CD14-positive monocyte (primary cell): ENCODE measurements at regions not wholly inside any gene's neighbourhood (a gene's known extent, or its start where the extent isn't known, plus 50 kb on each side); places are given as distances from the start of the nearest gene placed in this dataset.

Source experiments
- DNase-seq, 3 donors: peaks; one replicate each; pipeline ENCODE4 v3.0.0-alpha.2; 2011 to 2022
- H2AFZ ChIP-seq: 2 replicates; pipeline ENCODE4 v1.6.0; 2012; ENCODE audit warnings: mild to moderate bottlenecking, low read depth, low read length, inconsistent platforms; ENCODE audit not compliant: insufficient read depth, poor library complexity, severe bottlenecking
- H3K27ac ChIP-seq, 2 donors: 1 replicate in 1 of 2; 2 replicates in 1 of 2; pipeline ENCODE4 v1.5.1; 2012 to 2013; ENCODE audit warnings: low read length in 2 of 2, control low read depth in 1 of 2, inconsistent platforms in 1 of 2, low read depth in 1 of 2, mild to moderate bottlenecking in 1 of 2
- H3K27me3 ChIP-seq, 2 donors: one replicate each; pipeline versions ENCODE4 v1.6.0 to v1.6.1; 2011 to 2013; ENCODE audit warnings: low read length in 2 of 2; ENCODE audit not compliant: control insufficient read depth in 2 of 2, insufficient read depth in 2 of 2
- H3K36me3 ChIP-seq, 2 donors: replicated peaks in 1 of 2; 1 replicate in 1 of 2; 2 replicates in 1 of 2; pipeline versions ENCODE4 v1.5.1 to v1.6.1; 2012 to 2013; ENCODE audit warnings: low read length in 2 of 2, control low read depth in 1 of 2, inconsistent platforms in 1 of 2, mild to moderate bottlenecking in 1 of 2; ENCODE audit not compliant: insufficient read depth in 2 of 2, control insufficient read depth in 1 of 2
- H3K4me1 ChIP-seq, 2 donors: 1 replicate in 1 of 2; 2 replicates in 1 of 2; pipeline versions ENCODE4 v1.5.1 to v1.6.1; 2012 to 2013; ENCODE audit warnings: low read length in 2 of 2, control low read depth in 1 of 2, inconsistent platforms in 1 of 2, mild to moderate bottlenecking in 1 of 2, moderate library complexity in 1 of 2; ENCODE audit not compliant: insufficient read depth in 2 of 2, control insufficient read depth in 1 of 2
- H3K4me2 ChIP-seq: replicated peaks from 2 replicates; pipeline ENCODE3; 2012; ENCODE audit warnings: low read length, moderate library complexity, mild to moderate bottlenecking; ENCODE audit not compliant: poor library complexity, severe bottlenecking; ENCODE audit errors: extremely low read depth
- H3K4me3 ChIP-seq, 3 experiments: fragments of 200-600 bp in 1 of 3; sonication (generic) in 1 of 3; replicated peaks in 1 of 3; 1 replicate in 2 of 3; 2 replicates in 1 of 3; pipeline ENCODE4 v1.5.1; 2011 to 2013; ENCODE audit warnings: low read length in 3 of 3, mild to moderate bottlenecking in 3 of 3, control low read depth in 2 of 3, low read depth in 2 of 3, inconsistent platforms in 1 of 3, moderate library complexity in 1 of 3
- H3K79me2 ChIP-seq: 2 replicates; pipeline ENCODE4 v1.6.0; 2012; ENCODE audit warnings: mild to moderate bottlenecking, control low read depth, inconsistent platforms, low read length, moderate library complexity; ENCODE audit not compliant: insufficient read depth
- H3K9ac ChIP-seq: 2 replicates; pipeline ENCODE4 v1.6.0; 2017; ENCODE audit warnings: low read length, mild to moderate bottlenecking; ENCODE audit not compliant: insufficient read depth, poor library complexity, severe bottlenecking
- H3K9me3 ChIP-seq, 2 donors: replicated peaks in 1 of 2; 1 replicate in 1 of 2; 2 replicates in 1 of 2; pipeline versions ENCODE4 v1.5.1 to v1.6.1; 2012 to 2013; ENCODE audit warnings: low read length in 2 of 2, control low read depth in 1 of 2; ENCODE audit not compliant: control insufficient read depth in 1 of 2, insufficient read depth in 1 of 2
- H4K20me1 ChIP-seq: 2 replicates; pipeline ENCODE4 v1.6.0; 2012; ENCODE audit warnings: mild to moderate bottlenecking, low read length, control low read depth, moderate library complexity; ENCODE audit not compliant: insufficient read depth
- H3K27ac Mint-ChIP-seq, 7 donors: one replicate each; pipeline ENCODE4 v1.8.0; 2020; ENCODE audit warnings: mild to moderate bottlenecking in 7 of 7, mixed read lengths in 7 of 7, moderate library complexity in 6 of 7, inconsistent platforms in 2 of 7
- H3K27me3 Mint-ChIP-seq, 3 donors: one replicate each; pipeline ENCODE4 v1.8.0; 2021 to 2022; ENCODE audit warnings: low read depth in 3 of 3, mild to moderate bottlenecking in 3 of 3, mixed read lengths in 3 of 3, moderate library complexity in 3 of 3, inconsistent platforms in 1 of 3
- H3K36me3 Mint-ChIP-seq, 2 donors: one replicate each; pipeline ENCODE4 v1.8.0; 2020; ENCODE audit warnings: mixed read lengths in 2 of 2, inconsistent platforms in 1 of 2, mild to moderate bottlenecking in 1 of 2
- H3K4me1 Mint-ChIP-seq: one replicate; pipeline ENCODE4 v1.8.0; 2020; ENCODE audit warnings: mild to moderate bottlenecking, mixed read lengths
- H3K4me3 Mint-ChIP-seq, 2 donors: one replicate each; pipeline ENCODE4 v1.8.0; 2020; ENCODE audit warnings: mild to moderate bottlenecking in 2 of 2, mixed read lengths in 2 of 2, moderate library complexity in 1 of 2
- H3K9me3 Mint-ChIP-seq, 7 donors: one replicate each; pipeline ENCODE4 v1.8.0; 2020 to 2022; ENCODE audit warnings: mixed read lengths in 7 of 7, mild to moderate bottlenecking in 6 of 7, moderate library complexity in 6 of 7, inconsistent platforms in 2 of 7
- WGBS: methylation state at CpG from one replicate; pipeline ENCODE4 v1.1.5; 2013; ENCODE audit warnings: missing lambda C conversion rate; ENCODE audit not compliant: insufficient coverage; 5-methylcytosine and 5-hydroxymethylcytosine counted together
- intact Hi-C, 2 donors: fragments of 100-400 bp; cut with micrococcal nuclease; formaldehyde crosslinking; loops; one replicate each; pipeline versions ENCODE4 v1.15.0 to v1.15.1; 2023
- TF ChIP-seq, protein P1 (sequence below): fragments of 200-600 bp; IDR thresholded peaks from one replicate; pipeline ENCODE4 v1.8.0; 2022; ENCODE audit warnings: antibody characterized with exemption, mild to moderate bottlenecking

DNA sequence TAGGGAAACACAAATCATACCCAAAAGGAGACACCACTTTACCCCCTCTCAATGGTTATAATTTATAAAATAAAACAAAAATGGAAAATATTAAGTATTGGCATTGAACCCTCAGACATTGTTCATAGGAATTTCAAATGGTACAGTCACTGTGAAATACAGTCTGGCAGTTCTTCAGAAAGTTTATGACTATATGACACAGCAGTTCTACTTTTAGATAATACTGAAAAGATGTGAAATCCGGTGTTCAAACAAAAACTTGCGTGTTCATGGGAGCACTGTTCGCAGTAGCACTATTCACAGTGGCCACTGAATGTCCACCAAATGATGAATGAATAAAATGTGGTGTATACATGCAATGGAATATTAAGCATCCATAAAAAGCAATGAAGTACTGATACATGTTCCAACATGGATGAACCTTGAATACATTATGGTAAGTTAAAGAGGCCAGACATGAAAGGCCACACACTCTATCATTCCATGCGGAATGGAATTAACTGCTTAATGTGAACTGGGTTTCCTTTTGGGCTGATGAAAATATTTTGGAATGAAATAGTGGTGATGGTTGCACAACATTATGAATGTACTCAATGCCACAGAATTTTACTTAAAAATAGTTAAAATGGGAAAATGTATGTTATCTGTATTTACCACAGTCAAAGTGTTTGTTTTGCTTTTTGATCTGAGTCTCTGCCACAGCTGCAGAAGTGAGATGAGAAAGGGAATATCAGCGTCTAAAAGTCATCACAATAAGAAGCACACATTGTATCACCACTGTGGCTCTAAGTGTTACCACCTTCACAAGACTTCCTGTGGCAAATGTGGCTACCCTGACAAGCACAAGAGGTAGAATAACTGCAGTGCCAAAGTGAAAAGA is 864.6 kb downstream of the SUCLG1 start:
- Histone ChIP-seq H3K36me3 (no peaks in the 10 kb centered on the region), H3K27me3 (no peaks in the 10 kb centered on the region), H2AFZ (no peak overlapping the region), H4K20me1 (no peaks in the 10 kb centered on the region), H3K9me3 (no peaks in the 10 kb centered on the region), H3K9ac (no peak overlapping the region), H3K4me3 (no peak overlapping the region), H3K27ac (no peak overlapping the region), H3K79me2 (no peaks in the 10 kb centered on the region), H3K4me1 (no peaks in the 10 kb centered on the region), H3K4me2 (no peak overlapping the region)
- TF ChIP-seq, protein P1, sequence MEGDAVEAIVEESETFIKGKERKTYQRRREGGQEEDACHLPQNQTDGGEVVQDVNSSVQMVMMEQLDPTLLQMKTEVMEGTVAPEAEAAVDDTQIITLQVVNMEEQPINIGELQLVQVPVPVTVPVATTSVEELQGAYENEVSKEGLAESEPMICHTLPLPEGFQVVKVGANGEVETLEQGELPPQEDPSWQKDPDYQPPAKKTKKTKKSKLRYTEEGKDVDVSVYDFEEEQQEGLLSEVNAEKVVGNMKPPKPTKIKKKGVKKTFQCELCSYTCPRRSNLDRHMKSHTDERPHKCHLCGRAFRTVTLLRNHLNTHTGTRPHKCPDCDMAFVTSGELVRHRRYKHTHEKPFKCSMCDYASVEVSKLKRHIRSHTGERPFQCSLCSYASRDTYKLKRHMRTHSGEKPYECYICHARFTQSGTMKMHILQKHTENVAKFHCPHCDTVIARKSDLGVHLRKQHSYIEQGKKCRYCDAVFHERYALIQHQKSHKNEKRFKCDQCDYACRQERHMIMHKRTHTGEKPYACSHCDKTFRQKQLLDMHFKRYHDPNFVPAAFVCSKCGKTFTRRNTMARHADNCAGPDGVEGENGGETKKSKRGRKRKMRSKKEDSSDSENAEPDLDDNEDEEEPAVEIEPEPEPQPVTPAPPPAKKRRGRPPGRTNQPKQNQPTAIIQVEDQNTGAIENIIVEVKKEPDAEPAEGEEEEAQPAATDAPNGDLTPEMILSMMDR = no peak
- no peaks in the 10 kb centered on the region for H3K36me3 Mint-ChIP-seq
- intact Hi-C loops = no loop called here
- H3K4me1 Mint-ChIP-seq = no peaks in the 10 kb centered on the region
- no CpG with 5 or more reads among the region's 5 CpGs for WGBS
- DNase-seq = no peak
- H3K4me3 Mint-ChIP-seq = no peak overlapping the region
- H3K27me3 Mint-ChIP-seq = peaks cover 0 to 2% (median 0%) of the 10 kb centered on the region in 3 donors
- H3K27ac Mint-ChIP-seq = no peak overlapping the region
- H3K9me3 Mint-ChIP-seq = peaks cover 0 to 6% (median under 1%) of the 10 kb centered on the region in 7 donors

DNA sequence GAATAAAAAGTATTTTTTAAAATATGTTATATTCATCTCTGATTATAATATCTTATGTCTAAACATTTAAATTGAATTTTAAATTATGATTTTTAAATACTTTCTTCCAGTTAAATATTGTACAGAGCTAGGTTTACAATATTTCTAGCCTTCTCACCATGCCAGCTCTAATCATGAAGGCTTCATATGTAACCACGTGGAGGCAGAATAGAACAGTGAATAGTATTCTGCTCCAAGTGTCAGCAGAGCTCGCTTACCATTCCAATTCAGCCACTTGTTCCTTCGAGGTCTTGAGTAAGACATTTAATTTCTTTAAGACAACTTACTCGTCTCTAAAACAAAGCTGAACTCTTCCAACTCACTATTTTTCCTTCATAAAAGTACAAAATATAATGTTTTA is 871.8 kb downstream of the SUCLG1 start:
- no peak overlapping the region for H3K4me3 Mint-ChIP-seq
- TF ChIP-seq, protein P1 = no peak
- intact Hi-C loops = no loop called here

More for the DNA sequence above, 871.8 kb downstream of the SUCLG1 start:
- no peak overlapping the region for H3K4me2 ChIP-seq
- 80% methylated on average over 1 of the region's 4 CpGs for WGBS
- no peak for DNase-seq
- Mint-ChIP-seq H3K4me1 (no peaks in the 10 kb centered on the region), H3K27me3 (peaks cover 0 to 2% (median 0%) of the 10 kb centered on the region in 3 donors), H3K9me3 (peaks cover 0 to 5% (median 2%) of the 10 kb centered on the region in 7 donors), H3K27ac (no peak overlapping the region), H3K36me3 (no peaks in the 10 kb centered on the region)
- H3K4me1 ChIP-seq = no peaks in the 10 kb centered on the region
- H3K27me3 ChIP-seq = no peaks in the 10 kb centered on the region
- H2AFZ ChIP-seq = no peak overlapping the region
- no peak overlapping the region for H3K9ac ChIP-seq
- H3K36me3 ChIP-seq = no peaks in the 10 kb centered on the region
- H3K79me2 ChIP-seq = no peaks in the 10 kb centered on the region
- H3K27ac ChIP-seq = no peak overlapping the region
- no peaks in the 10 kb centered on the region for H4K20me1 ChIP-seq
- H3K4me3 ChIP-seq = no peak overlapping the region
- no peaks in the 10 kb centered on the region for H3K9me3 ChIP-seq
